GM04503 (cell line): ENCODE measurements at regions not wholly inside any gene's neighbourhood (a gene's known extent, or its start where the extent isn't known, plus 50 kb on each side); places are given as distances from the start of the nearest gene placed in this dataset.

ENCODE experiments used
- DNase-seq: peaks from one replicate; pipeline ENCODE4 v3.0.0-alpha.2; 2012; ENCODE audit warnings: low read depth

DNA sequence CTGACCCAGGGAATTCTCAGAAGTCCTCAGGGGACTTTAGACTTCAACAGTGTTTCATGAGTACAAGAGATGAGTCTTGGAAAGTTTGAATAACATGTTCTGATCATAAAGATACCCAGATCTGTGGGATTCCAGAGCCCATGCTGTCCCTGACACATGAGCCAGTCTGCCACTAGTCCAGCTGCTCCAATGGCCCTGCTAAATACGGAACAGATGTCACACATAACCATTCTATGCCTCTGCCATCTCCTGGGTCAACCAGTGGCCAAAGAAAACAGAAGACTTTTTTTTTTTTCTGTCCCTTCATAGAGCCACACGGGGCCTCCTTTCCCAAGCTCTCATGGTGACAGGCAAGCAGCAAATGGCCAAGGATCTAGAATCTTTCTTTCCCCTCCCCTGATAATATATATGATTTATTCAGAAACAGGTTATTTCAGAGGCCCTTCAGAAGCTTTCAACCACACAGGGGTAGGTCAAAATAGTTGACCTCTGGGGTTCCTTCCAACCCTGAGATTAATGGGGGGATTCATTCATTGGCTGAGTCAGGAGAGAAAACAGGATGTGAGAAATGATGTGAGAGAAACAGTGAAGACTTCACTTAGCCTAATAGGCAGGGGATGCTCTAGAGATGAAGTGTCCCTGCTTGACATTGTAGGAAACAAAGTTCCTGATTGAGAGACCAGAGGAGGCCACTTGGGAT is 367.7 kb downstream of the CDK5RAP2 start:
- no peak for DNase-seq

DNA sequence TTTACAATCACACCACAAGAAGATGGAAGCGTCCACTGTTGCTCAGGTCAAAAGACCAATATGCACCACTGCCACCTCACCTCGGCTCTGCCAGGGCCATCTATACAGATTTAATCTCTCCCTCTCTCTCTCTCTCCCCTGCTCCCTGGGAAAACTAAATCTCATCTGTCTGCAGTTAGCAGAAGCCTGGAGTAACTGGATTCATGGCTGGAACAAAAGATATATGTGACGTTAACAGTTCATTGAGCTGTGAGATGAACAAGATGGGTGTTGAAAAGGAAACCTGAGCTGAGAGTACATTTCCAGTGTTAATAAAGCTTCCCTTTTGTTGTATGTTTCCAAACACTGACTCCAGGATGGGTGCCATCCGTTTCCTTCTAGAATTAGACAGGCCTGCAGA is 369.7 kb downstream of the CDK5RAP2 start:
- no peak for DNase-seq

DNA sequence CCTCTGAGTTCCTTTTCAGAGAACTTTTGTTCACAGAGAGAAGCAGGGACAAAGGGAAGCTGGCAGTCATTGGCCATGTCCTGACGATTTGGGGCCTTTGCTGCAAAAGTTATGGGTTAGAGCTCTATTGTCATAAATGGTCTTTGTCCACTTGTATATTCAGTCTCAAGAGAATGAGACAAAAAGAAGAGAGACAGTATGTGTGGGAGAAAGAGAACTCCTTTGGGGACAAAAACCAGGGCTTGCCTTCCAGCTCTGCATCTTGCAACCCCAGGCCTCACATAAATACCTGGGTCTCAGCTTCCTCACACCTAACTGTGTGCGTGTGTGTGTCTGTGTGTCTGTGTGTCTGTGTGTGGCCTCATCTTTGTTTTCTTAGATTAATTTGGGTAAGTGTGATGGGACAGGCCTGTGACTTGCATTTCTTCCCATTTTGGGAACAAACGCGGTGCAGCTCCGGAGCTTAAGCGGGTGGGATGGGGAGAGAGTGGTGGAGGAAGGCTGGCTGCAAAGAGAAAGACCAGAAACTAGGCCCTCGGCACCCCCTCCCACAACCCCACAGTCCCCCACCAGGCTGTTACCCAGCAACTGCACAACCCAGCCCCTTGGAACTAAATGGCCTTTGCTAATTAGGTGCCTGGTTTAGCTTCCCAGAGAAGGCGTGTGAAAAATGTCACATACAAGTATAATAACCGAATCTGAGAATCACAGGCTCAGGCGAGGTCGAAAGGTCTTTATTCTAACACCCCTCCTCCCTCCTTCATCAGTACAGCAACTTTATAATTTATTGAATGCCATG is 376.9 kb downstream of the CDK5RAP2 start:
- DNase-seq: no peak

DNA sequence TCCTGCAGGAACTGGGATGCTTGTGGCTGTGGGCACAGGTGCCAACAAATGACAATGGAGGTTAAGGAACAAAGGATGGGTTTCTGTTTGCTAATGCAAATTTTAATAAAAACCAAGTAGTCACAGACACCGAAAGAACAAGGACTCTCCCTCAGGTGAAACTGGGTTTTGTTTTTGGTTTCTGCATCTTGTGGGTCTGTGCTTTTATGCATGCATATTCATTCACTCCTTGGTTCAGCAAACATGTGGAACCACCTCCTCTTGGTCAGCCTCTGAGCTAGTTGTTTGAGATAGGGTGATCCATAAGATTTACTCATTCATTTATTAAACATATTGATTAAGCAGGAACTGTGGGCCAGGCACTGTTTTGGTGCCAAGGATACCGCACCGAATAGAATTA is 381.9 kb downstream of the CDK5RAP2 start:
- DNase-seq: no peak

DNA sequence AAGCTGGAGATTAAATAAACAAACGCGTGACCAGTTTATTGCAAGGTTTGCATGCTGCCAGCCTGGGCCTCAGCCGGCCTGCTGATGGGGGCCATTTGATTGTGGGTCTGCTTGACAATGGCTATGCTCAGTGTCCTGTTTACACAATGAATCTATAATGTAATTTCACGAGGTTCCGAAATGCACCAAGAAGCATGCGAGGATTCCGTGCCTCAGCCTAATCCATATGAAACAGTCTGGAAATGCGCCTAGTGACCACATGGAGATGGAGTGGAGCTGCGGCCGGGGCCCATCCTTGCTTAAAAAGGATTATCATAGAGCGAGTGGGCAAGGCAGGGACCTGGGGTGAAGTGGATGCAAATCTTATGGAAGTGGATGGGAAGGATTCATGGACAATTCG is 382.4 kb downstream of the CDK5RAP2 start:
- no peak for DNase-seq

DNA sequence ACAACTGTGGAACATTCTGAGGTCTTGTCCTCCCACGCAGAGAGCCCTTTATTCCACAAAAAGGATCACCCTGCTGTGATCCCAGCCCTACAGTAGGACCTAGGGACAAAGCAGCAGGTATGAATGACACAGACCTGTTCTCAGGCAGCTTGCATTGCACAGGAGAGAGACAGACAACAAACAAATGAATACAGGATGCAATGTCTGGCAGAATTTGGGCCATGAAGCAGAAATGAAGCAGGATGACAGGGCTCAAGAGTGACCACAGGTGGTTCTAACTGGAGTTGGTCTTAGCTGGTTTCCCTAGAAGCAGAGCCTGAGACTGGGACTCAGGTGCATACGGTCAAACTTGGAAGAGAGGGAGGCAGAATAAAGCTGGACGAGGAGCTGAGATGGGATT is 388.8 kb downstream of the CDK5RAP2 start:
- no peak for DNase-seq

DNA sequence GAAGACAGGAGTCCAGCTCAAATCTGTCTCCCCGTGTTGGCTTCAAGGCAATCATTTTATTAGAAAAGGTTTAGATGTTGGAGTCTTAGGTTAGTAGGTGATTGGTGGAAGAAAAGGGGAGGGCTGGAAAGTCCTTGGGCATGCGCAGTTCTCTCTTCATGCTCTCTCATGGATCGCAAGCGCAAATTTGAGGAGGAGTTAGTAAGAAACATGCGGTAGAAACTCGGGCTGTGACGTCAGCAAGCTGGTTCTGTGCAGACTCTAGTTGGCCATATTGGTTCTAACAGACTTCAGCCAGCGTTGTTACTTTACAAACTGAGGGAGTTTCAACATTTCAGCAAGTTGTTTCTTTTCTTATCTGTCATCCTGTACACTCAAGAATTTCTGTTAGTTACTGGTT is 392.2 kb downstream of the CDK5RAP2 start:
- no peak for DNase-seq

DNA sequence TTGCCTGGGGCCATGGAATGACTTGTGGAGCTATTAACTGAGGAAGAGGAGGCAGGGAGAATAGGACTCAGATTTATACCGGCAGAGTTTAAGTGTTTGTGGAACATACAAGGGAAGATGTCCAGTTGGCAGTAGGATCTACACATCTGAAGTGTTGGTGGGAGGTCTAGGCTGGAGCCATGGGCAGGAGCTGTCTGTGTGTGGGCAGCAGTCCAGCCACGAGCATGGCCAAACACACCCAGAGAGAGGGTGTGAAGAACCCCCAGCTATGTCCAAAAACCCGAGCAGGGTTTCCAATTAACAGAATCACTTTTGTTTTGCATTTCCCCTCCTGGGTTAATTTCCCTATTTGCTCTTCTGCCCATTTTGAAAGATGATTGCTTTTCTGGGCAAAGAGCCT is 393.7 kb downstream of the CDK5RAP2 start:
- no peak for DNase-seq

DNA sequence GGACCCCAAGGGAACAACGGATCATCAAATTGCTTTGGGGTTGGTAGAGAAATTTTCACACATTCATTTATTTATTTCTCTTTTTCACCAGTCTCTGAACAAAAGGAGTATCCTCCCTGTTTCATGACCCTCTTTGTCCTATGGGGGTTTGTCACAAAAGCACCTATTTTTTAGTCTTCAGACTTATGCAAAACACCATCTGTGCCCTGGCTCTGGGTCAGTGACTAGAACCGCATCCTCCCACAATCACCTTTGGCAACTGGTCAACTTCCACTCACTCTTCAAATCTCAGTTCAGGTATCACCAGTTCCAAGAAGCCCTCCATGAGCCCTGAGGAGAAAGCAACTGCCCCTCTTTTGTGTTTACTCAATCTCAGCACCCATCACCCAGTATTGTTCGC is 395.7 kb downstream of the CDK5RAP2 start:
- no peak for DNase-seq

DNA sequence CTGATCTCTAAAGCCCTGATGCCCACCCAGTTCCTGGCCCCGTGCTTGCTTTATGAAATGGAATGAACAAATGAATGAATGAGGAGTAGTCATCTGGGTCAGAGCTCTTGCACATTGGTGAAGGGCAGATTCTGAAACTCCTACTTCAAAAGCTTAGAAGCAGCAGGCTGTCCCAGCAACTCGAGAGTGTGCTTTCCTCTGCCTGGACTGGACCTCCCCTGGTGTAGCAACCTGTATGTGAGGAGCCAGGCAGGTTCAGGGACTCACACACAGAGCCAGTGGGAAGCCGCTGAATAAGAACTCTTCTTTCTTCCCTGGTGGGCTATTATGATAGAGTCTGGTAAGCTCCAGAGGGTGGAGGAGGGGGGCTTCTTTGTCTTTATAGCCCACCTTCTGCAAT is 396.4 kb downstream of the CDK5RAP2 start:
- DNase-seq: no peak

DNA sequence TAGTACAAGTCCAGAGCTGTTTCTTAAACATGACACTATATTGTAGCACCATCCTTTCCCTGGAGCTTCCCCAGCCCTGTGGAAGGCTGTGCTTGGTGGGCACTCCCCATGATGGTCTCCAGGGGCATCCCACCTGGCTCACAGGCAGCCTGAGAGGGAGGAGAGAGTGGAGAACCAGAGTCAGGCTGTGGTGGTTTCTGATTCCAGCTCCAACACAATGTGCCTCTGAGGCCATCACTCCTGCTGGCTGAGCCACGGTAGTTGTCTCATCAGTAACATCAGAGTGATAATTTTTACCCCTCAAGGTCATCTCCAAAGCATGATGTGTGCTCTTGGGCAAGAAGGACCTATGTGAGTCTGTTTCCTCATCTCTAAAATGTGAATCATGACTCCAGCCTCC is 398.0 kb downstream of the CDK5RAP2 start:
- no peak for DNase-seq

DNA sequence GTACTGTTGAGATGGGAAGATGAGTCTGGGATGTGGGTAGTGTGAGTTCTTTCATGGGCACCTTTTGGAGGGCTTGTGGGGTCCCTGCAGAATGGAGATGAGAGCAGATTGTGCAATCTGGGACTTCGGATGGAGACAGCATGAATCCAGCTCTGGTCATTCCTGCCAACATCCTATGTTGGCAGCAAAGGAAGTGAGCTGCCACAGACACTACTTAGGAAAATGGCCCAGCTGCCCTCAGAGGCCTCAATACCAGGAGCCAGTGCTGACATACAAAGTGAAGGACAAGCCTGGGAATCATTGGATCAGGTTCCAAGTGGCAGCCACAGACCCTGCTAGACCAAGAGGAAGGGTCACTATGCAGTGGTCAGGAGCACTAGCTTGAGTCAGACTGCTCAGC is 402.8 kb downstream of the CDK5RAP2 start:
- DNase-seq: no peak

DNA sequence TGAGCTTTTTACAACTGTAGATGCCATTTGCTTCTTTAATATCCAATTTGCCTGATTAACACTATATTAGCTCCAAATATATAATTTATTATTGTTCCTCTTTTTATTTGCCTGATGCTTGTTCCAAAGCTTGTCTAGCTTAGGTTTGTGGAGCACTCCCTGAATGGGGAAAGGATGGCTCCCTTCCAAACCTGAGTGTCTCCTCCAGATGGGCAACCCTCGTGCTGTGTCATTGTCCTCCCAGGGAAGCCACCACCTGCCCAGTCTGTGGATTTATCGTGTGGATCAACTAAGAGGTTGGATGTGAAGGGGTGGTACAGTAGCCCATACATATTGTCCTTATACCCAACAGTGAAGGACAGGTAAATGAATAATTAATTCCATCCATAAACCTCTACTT is 404.9 kb downstream of the CDK5RAP2 start:
- no peak for DNase-seq

DNA sequence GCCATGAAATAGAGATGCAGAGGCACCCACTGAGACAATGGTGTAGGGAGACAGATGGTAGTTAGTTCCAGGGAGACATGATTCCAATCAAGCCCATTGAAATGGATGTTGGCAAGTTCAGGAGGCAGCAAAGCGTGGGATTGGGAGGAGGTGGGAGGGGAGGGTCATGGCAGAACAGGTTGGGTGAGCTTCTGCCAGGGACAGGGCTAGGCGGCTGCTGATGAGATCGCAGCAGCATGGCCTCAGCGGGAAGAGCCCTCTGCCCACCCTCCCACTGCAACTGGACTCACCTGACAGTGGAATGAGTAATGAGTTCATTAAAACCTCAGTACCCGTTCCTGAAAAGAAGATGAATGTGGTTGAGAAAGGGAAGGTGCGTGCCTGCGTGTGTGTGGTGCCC is 418.2 kb downstream of the CDK5RAP2 start:
- DNase-seq: no peak

DNA sequence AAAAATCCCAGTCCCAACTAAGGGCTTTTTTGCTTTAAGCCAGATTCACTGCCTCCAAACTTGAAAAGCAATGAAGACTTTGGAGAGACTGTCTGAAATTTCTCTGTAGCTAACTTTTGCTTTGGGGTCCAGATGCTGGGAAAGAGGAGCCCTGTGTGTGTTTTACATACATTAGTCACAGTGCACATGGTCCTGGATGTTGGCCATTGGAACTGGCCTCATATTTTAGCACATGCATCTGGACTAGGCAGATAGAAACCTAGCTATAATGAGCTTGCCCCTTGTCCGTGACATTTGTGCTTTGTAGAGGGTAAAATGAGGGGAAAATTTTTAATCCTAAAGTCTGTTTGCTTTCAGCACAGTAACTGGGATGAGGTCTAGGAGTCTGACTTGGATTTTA is 421.7 kb downstream of the CDK5RAP2 start:
- no peak for DNase-seq

DNA sequence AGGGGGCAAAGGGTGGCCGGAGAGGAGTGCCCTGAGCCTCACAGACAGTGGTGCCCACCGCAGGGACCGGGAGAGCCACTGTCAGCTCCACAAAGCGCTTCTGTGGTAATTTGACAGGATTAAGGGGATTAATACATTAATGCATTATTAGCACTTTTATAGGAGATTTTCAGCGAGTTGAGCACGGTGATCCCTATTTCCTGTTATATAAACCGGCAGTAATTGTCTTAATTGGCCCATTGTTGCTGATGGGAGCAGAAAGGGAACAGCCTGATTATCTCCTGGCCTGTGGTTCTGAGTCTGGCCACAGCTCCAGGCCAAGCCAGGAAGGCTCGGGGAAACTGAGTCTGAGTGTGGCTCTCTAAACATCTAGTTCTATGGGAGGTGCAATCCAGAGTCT is 423.6 kb downstream of the CDK5RAP2 start:
- DNase-seq: no peak

DNA sequence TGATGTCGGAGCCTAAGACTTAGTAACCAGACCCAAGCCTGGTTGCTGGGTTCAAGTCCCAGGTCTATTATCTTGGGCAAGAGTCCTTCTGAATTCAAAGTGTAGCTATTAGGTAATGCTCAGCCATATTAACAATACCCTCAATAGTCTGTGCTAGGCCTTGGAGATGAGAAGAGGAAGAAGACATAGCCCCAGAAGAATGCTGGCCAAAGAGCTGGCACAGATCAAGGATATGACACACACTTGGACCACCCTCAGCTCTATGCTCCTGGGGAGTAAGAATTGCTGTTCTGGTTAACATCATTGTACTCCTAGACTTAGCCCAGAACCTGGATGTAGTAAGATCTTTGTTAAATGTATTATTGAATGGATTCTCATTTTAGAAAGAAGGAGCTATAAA is 426.7 kb downstream of the CDK5RAP2 start:
- no peak for DNase-seq

DNA sequence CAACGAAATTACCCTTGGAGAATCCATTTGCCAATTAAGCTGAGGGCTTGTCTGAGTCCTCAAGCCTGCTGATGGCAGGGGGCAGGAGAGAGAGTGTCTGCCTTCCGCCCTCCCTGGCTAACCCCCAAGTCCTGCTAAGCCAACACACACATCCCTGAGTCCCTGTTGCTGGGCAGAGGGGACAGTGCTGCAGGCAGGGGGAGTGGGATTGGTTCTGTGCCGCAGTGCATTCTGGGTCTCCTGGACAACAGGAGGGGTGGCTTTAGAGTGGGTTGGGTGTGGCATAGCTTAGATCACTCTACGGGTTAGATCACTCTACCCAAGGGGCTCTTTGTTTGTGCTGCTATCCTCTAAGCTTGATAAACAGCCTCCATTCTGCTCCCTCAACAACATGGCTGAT is 427.7 kb downstream of the CDK5RAP2 start:
- DNase-seq: no peak

DNA sequence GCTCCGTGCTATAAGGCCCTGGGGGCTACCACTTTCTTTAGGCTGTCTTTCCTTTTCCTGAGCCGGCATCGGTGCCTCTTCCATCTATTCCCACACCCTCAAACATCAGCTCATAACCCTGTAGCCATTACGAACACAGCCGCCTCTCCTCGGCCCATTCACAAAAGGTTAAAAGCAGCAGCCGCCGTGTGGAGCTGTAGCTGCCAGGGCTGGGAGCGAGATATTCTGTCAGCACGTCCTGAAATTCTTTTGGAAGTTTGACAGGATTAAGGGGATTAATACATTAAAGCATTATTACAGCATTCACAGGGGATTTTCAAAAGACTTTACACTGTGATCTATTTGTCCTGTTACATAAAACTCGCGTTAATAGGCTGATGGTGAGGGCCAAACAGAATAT is 428.2 kb downstream of the CDK5RAP2 start:
- no peak for DNase-seq

DNA sequence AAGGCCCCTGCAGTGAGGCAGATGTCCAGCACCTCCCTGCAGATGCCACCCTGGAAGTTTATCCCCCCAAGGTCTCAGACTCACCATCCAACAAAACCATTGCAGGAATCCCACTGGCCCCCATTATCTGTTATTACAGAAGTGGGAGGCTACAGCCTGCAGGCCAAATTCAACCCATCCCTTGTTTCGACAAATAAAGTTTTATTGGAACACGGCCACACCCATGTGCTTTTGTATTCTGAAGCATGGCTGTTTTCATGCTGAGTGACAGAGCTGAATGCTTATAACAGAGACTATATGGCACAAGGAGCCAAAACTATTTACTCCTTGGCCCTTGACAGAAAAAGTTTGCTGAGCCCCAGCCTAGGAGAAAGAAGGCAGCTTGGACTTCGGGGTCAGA is 428.8 kb downstream of the CDK5RAP2 start:
- no peak for DNase-seq

DNA sequence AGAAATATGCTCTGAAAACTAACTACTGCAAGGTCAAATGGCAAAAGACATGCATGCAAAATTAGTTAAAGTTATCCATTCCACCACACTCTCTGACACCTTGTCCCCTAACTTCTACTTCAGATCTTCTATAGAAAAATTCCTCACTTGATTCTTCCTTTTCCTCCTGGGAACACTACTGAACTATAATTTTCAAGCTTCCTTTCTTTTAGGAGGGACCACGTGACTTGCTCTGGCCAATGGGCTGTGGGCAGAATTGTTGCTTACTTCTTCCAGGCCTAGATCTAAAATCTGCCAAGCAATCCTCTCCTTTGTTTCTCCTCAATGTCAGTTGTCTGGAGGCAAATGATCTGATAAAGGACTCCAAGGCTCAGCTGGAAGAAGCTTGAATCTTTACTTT is 441.0 kb downstream of the CDK5RAP2 start:
- no peak for DNase-seq

DNA sequence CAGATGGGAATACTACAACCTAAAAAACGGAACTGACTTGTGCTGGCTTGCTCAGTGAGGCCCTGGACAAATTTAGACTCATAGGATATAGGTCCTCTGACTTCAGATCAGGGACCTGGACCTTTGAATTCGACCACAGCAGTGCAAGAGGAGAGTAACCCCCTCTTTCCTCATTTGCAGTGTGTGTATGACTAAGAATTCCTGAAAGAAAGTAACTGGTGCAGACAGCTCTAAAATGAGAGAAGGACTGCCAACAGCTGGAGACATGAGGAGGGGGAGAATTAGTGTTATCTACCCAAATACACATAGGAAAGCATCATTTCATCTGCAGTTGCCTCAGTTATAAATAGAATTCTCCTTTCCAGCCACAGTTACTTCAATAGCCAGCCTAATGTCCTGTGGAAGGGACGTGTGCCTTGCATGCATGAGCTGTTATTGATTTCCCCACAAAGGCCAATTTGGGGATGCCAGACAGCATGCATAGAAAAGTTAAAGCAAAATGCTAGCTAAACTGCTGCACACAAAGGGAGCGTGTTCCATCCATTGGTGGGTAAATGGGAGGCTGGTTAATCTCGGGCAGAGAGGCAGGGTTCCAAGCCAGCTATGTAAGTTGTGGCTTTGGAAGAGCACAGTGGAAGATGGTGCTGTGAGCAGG is 442.7 kb downstream of the CDK5RAP2 start:
- DNase-seq: no peak

DNA sequence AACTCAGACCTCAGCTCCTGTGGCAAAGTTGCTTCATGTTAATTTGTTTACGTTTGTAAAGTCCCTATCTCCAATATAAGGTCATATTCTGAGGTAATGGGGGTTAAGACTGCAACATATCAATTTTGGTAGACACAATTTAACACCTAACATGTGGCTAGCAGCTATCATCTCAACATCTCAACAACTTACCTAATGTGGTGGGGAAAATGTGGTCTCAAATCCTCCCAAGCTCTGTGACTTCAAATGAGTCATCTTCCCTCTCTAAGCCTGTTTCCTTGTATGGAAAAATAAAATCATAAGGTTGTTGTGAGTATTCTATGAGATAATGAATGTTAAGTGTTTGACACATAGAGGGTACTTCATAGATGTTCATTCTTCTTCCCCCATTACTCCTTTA is 443.3 kb downstream of the CDK5RAP2 start:
- no peak for DNase-seq
